ENCODE measurements at regions not wholly inside any gene's neighbourhood (a gene's known extent, or its start where the extent isn't known, plus 50 kb on each side); places are given as distances from the start of the nearest gene placed in this dataset.

DNA sequence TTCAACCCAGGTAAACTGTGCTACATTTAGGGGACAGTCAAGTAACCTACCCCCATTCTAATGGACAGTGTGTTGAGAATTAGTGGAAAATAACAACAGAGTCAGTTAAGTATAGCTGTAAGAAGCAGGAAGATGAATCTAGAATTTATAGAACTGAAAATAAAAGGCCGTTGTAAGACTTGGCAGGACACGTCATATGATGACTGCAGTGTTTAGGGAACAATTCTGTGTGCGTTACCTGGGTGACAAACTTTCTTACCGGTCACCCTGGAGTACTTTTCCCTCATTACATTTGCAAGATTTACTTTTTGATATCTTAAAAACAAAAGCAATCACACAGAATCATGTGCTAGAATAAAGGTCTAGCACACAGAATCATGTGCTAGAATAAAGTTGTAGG, 536.3 kb upstream of the ZNF717 start:
- DNase-seq (ENCODE audit: low spot score): no peak

DNA sequence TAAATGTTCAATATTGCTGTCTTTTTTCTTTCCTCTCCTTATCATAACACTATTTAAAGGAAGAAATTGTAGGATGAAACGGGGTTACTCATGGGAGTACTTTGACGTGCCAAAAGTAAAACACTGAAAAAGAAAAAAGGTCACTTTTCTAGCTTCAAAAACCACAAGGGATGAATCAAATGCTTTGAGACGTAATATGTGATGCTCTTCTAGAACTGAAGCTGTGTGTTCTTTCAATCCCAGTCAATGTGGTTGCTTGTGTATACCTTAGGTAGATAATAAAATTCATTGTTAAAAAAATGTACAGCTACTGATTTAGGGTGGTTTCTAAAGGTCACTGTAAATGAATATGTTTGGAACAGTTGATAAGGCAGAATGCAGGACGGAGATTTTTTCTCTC, 538.8 kb upstream of the ZNF717 start:
- no peak for DNase-seq (ENCODE audit: low spot score)

DNA sequence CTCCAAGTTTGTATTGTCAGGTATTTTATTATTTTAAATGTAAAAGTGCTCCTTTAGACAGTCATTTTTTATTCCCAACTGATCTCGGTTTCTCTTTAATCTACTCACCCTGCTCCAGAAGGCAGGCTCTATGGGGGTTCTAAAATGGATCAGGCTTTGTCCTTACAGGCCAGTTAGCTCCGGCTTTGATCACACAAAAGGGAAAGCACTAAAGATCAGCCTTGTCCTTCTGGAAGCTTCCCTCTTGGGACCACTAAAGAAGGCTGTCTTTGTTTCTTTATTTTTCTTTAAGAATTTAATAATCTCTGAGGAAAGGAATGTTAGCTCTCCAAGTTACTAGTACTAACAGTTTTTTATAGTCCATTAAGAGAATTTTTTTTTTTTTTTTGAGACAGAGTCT, 560.5 kb upstream of the ZNF717 start:
- DNase-seq (ENCODE audit: low spot score): no peak

DNA sequence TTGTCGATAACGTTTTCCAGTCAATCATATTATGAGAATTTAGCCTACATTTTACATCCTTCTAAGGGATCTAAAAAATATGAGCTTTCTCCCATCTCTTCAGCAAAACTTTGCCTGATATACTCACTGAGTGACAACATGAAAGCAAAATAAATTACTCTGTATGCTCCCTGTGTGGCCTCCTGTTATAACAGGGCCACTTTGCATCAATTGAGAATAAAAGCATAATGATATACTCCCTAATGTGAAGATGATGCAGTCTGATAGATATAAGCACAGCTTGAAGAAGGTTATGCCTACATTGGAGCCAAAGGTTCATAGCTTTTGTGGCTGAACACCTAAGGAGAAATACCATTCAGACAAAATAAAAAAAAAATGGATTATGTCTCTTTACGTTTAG, 561.3 kb upstream of the ZNF717 start:
- no peak for DNase-seq (ENCODE audit: low spot score)

DNA sequence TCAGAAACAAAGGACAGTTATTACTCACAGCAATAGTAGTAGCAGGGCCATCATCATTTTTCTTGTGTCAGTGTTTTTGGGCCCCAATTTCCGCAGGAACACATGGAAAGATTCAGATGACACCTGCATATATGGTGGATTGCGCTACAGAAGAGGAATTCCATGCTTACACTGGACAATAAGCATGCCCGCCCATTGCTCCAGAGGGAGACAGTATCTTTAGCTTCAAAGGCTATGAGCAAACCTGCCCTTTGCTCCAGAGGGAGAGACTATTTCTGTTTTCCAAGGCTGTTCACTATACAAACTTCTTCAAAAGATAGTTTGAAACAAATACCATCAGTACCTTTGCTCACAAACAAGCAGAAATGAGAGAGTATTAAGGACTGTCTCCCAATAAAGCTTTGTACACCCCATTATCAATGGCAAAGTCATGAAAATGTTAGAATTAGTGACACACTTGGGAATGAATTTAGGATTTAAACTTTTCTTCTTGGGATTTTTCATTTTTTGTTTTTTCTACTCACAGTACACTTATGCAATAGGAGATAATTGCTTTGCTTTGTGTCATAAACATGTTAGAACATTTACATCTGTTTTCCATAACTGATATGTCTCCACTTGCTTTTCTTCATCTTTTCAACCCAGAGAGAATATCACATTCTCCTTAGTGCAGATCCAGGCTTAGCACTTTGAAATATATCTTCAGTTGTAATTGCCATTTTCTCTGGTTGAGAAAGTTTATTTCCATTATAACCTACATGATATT, 564.5 kb upstream of the ZNF717 start:
- no peak for DNase-seq (ENCODE audit: low spot score)

DNA sequence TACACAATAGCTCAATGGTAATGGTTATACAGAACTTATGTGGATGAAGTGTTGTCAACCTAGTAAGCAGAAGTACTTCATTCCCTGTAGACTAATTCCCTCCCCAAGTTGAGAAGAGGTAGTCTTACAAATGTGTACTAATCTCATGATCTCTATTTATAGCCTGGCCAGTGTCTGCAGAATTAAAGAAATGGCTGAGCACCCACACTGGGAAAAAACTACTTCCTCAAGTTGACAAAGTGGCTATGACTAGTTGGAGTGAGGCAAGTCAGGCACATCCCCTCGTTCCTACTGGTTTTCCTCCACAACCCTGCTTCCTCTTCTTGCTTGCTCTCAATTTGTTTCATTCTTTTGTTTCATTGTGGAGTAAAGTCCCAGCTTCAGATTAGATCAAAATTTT, 566.7 kb upstream of the ZNF717 start:
- DNase-seq (ENCODE audit: low spot score): peak; percentile 25

DNA sequence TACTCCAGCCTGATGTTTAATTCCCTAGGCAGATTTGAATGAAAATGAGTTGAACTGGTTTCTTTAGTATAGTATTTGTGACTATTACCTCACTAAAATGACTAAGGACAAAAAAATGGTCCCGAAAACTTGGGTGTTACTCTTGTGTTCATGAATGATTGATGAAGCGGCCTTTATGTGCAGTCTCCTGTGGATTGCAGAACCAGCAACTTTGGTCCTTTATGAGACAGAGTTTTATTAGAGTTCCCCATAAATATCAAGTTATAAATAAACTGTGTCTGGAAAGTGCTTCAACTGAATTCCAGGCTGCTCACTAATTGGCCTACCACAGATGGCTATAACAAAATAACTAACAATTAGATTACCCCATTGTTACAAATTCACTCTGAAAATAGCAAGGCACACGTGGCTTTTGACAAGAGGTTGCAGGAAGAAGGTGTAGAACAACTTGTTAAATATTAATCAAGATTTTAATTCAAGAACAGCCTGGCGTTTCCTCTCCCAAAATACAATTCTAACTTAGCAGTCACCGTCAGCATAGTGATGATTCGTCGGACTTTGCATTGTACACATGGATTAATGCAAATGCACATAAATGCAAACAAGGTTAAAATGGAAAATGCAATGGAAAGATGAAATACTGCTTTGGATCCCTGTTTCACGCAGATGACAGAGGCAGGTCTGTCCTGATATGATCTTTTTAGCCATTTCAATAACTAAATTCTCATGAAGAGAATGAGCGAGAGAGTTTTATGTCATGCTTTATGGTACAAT, 567.3 kb upstream of the ZNF717 start:
- no peak for DNase-seq (ENCODE audit: low spot score)

DNA sequence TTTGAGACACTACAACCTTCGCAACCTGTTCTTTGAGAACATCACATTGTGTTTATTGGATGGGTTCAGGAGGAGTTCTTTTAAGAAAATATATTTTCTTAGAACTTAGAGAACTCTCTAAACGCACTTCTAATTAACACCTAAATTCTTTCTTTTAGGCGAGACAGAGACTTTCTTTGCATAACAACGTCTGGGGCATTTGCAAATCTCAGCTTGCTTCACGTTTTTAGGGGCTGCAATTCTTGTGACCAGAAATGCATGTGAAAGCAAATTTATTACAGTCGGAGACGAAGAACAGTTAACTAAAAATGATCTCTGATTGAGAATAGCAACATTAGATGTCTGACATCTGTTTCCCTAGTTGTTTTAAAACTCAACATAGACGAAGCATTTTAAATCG, 568.3 kb upstream of the ZNF717 start:
- no peak for DNase-seq (ENCODE audit: low spot score)

DNA sequence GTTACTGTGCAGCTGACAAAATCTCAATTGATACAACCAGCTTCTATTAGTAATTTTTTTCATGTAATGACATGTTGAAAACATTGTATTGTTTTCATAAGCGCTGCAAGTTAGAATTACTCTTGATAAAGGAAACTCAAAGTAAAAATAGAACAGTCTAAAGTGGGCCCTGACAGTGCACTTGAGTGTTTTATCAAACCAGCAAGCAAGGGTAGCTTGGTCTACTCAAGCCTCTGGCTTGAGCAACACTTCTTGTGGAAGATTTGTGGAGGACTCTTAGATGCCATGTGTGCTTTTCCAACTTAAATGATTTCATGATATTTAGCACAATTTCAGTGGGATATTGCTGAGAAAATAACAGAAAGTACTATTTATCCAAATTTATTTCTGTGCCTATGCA, 575.7 kb upstream of the ZNF717 start:
- DNase-seq (ENCODE audit: low spot score): no peak

DNA sequence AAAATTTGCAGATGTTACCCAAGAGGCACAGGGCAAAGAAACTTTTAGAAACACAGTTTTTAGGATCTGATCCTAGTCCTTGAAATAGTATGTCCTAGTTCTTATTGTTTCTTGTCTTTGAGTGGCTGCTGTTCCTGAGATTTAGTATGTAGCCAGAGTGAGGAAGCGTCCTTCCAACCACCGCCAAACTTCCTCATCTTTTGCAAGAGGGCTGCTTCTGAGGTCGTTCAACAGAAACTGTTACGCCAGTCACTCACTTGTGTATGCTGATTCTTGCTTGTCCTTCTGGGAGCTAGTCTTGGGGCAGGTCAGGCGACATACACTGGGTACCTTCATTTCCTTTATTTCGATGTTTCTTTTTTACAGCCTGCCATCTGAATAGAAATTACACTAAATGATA, 577.3 kb upstream of the ZNF717 start:
- peak; percentile 15 for DNase-seq (ENCODE audit: low spot score)

DNA sequence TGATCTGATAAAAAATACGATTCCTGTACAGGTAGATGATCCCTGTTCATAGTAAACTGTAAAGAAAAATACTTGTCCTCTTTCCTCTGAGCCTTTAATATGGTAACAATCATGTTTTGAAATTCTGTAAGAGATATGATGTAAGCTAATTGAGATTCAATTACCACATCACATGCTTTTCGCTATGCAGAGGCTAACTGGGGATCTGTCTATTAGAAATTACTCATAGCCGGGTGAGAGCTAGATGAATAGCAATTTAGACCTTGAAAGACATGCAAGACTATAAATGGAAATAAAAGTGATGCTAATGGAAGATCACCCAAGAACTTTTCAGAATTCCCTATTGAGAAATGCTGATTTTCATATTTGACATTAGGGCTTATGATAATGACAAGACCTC, 579.9 kb upstream of the ZNF717 start:
- DNase-seq (ENCODE audit: low spot score): no peak

DNA sequence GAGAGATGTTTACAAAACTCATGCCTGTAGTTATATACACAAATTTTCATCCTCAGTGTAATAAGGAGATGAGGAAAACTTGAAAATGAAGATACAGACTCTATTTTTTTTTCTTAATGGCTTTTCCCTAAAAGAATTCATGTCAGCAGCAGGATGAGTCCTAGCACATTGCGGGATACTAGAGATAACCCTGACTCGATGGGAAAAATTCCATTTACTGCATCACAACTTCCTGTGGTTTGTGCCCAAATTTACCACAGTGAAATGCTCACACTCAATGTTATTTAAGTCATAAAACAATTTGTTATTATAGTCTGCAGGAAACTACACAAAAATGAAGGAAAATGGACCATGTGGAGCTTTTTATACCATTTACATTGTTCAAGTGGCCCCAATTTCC, 581.9 kb upstream of the ZNF717 start:
- DNase-seq (ENCODE audit: low spot score): no peak

DNA sequence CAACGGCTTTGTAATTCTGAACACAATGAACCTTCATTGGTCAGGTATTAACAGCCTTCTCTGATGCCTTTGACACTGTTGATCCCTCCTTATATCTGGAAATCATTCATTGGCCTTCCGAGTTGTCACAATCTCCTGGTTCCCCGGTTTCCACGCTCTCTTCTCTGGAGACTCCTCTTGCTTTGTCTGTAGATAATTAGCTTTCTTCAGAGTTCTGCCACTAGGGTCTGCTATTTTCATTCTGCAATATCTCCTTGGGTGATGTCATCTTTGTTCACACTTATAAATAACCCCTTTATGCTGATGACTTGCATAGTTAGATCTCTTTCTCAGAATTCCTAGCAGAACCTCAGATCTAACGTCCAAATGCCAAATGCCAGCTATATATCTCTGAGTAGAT, 583.8 kb upstream of the ZNF717 start:
- no peak for DNase-seq (ENCODE audit: low spot score)

DNA sequence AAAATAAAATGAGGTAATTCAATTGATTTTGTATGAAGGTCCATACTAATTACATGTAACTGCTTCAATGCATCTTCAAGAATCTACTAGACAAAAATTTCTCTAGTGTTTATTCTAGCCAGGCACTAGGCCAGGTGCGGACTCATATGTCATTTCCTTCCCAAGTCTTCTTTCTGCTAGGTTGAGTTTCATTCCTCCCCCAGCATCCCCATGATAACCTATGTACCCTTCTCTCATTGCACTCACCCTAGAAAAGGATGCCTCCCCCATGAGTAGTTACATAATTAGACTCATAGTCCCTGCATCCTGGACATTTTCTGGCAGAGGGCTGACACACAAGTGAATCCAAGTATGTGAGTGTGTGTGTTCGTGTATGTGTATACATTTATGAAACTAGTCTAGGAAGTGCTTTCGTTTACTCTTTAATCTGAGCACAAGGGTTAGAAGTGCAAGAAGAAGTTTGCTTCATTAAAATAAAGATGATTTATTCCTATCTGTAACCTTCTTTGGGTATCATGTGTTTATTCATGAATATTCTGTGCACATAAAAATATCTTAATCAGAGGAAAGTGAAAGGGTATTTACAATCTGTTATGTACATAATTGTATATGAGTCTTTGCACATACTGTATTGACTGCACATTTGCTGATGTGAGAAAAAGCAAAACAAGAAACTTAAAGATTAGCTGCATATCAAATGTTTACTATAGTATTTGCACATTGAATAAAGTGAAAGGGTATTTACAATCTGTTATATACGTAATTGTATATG, 585.6 kb upstream of the ZNF717 start:
- no peak for DNase-seq (ENCODE audit: low spot score)

DNA sequence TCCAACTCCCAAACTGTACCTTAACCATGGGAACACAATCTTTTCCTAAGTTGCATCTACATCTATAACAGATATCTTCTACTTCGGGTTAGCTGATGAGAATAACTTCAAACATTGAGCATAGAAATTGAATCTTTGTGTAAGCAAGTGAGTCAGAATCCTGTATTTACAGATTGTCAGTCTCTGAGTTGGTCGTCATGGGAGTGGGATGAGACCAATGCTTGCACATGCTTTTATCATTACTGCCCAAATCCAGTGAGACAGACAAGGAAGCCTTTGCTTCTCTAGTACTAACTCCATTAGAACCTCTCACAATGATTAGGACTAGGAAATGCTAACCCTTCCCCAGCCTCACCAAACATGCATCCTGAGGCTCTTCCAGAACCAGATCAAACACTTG, 587.1 kb upstream of the ZNF717 start:
- DNase-seq (ENCODE audit: low spot score): no peak

DNA sequence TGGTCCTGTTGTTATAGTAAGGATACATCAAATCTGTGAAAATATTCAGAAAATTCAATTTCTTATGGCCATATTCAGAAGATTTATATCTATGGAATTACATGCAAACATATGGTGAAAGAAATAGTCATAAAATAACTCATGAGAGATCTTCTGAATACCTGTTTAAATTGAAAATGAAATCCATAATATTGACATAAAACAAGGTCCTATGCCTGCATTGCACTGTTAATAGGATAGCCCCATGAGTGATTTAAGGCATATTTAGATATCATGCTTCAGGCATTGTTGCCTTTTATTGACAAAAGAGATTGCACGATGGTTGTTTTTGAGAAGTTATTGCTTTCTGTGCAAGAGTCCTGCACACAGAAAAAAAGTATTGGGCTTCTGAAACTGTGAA, 591.7 kb upstream of the ZNF717 start:
- no peak for DNase-seq (ENCODE audit: low spot score)

DNA sequence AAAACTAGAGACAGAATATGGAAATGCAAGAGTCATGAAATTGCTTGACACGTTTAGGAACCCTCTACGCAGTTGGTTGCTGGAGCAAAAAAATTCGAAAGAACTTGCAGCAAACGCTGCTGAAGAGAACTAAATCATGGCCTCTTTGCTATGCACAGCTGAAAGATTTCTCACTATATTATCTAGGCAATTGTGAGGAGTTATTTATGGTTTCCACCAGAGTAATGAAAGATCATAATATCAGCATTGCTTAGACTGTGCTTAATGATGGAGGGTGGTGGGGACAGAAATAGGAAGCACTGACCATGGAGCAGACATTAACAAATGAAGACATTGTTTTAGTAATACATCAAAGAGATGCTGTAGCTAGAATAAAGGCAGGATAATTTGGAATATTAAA, 593.4 kb upstream of the ZNF717 start:
- no peak for DNase-seq (ENCODE audit: low spot score)

DNA sequence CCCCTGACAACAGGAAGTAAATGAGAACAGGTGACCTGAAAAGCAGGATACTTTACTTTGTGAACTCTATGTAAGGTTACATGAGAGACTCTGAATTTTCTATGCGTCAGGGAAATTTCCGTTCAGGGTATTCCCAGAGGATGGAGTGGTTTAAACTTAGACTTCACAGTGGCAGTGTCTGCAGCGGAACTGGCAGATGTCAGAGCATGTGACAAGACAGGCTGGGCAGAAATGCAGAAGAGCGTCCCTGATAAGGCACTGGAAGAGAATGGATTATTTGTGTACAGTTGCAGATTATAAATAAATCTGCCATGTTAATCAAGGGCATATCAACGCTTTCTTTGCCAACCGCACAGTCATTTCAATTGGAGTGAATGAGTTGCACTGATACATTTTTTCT, 598.4 kb upstream of the ZNF717 start:
- DNase-seq (ENCODE audit: low spot score): no peak

DNA sequence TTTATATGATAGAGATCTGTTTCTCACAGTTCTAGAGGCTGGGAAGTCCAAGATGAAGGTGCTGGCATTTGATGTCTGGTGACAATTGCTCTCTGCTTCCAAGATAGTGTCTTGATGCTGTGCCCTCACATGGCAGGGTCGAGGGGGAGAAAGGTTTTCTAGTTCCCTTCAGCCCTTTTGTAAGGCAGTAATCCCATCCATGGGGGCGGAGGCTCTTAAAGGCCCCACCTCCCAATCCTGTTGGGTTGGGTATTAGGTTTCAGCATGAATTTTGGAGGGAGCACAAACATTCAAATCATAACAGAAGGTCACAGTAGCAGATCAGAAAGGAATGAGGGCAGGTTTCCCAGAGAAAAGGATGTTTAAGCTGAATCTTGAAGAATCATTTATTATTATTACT, 601.7 kb upstream of the ZNF717 start:
- DNase-seq (ENCODE audit: low spot score): no peak

DNA sequence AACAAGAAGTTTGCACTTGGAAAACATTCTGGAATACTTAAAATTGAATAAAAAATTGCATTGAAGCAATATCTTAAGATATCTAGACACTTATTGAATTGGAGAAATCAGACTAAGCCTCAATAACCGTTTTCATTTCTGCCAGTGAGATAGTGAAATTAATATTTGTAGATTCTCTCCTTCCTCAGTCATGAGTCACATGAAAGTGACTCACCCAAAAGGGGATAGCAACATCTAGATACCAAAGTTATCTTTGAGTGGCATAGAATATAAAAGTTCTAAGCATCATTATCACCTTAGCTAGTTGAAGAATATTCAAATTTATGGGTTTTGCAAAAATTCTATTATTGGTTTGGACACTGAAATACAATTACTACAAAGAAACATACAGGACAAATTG, 614.8 kb upstream of the ZNF717 start:
- no peak for DNase-seq (ENCODE audit: low spot score)

DNA sequence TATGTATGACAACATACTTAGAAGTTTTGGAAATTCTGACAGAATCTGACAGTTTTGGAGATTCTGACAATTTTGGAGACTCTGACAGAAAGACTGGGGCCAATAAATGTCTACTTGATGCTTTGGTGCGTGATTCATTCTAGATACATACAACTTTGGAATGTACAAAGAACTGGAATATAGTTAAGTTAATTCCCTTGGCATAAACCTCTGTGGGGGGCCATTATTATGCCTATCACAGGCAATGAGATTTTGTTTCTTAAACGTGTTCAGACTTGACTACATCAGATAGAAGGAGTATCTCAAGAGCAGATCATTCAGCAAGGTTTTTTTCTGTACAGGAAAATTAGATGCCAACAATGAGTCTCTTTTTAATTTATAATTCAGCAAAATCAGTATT, 617.6 kb upstream of the ZNF717 start:
- peak; percentile 4 for DNase-seq (ENCODE audit: low spot score)

DNA sequence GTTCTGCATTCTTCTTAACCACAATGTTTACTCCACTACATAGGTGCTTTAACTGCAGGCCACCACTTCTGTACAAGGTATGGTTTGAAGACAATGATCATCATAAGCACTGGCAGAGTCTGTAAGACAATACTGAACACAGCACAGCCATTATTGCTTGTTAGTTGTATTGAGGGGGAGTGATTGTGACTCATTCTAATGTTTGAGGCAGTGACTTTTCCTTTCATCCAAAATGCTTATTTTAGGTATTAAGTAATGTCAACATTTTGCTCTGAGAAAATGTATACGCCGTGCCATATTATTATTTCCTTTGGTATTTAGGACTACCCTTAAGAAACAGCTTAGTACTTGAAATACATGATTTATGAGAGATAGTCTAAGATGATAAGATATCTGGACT, 618.2 kb upstream of the ZNF717 start:
- peak; percentile 46 for DNase-seq (ENCODE audit: low spot score)

DNA sequence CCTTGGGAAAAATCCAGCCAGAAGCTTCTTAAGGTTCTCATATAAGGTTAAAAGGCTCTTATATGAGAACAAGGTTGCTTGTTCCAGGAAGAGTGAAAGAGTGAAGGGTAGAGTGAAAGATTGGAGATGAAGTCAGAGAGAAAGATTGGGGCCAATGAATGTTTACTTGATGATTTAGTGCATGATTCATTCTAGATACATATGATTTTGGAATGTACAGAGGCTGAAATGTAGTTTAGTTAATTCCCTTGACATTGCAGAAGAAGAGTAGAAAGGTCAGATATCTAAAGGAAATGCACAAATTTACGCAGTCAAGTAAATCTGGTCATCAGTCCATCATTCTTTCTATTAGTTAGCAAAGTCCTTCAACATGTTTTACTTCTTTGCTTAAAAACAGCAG, 619.8 kb upstream of the ZNF717 start:
- no peak for DNase-seq (ENCODE audit: low spot score)

Data from umbilical cord (tissue), 1 donor.